Osteoblast (primary cell): ENCODE measurements at regions not wholly inside any gene's neighbourhood (a gene's known extent, or its start where the extent isn't known, plus 50 kb on each side); places are given as distances from the start of the nearest gene placed in this dataset.

Source experiments
- DNase-seq: peaks from one replicate; pipeline ENCODE4 v3.0.0; 2011; ENCODE audit warnings: low spot score, mixed read lengths; ENCODE audit not compliant: insufficient read length; ENCODE audit errors: missing footprints
- H2AFZ ChIP-seq: 2 replicates; pipeline ENCODE4 v1.6.0; 2011; ENCODE audit warnings: mild to moderate bottlenecking, low read length
- H3K27ac ChIP-seq: 2 replicates; pipeline ENCODE4 v1.5.1; 2011; ENCODE audit warnings: mild to moderate bottlenecking, low read depth, low read length, moderate library complexity
- H3K27me3 ChIP-seq: 2 replicates; pipeline ENCODE4 v1.6.0; 2012; ENCODE audit warnings: mild to moderate bottlenecking, control low read depth, inconsistent platforms, low read length, moderate library complexity; ENCODE audit not compliant: insufficient read depth
- H3K36me3 ChIP-seq: 2 replicates; pipeline ENCODE4 v1.5.1; 2011; ENCODE audit warnings: mild to moderate bottlenecking, low read length, control low read depth, moderate library complexity; ENCODE audit not compliant: insufficient read depth
- H3K4me1 ChIP-seq: 2 replicates; pipeline ENCODE4 v1.5.1; 2011; ENCODE audit warnings: mild to moderate bottlenecking, low read length, control low read depth, moderate library complexity; ENCODE audit not compliant: insufficient read depth
- H3K4me2 ChIP-seq: 2 replicates; pipeline ENCODE4 v1.6.0; 2011; ENCODE audit warnings: mild to moderate bottlenecking, low read length; ENCODE audit not compliant: insufficient read depth
- H3K4me3 ChIP-seq: fragments of 200-600 bp; sonication (generic); 3 replicates; pipeline ENCODE4 v1.5.1; 2012; ENCODE audit warnings: mild to moderate bottlenecking, low read length, inconsistent platforms; ENCODE audit not compliant: insufficient read depth
- H3K79me2 ChIP-seq: 2 replicates; pipeline ENCODE4 v1.6.0; 2012; ENCODE audit warnings: mild to moderate bottlenecking, low read length, control low read depth, inconsistent platforms; ENCODE audit not compliant: insufficient read depth
- H3K9me3 ChIP-seq: 2 replicates; pipeline ENCODE4 v1.5.1; 2011; ENCODE audit warnings: low read depth, low read length, control low read depth
- H4K20me1 ChIP-seq: 2 replicates; pipeline ENCODE4 v1.6.0; 2012; ENCODE audit warnings: mild to moderate bottlenecking, low read length, control low read depth; ENCODE audit not compliant: insufficient read depth
- CTCF ChIP-seq: IDR thresholded peaks from 2 replicates; pipeline ENCODE4 v1.5.1; 2011; ENCODE audit warnings: mild to moderate bottlenecking, low read depth, low read length, moderate library complexity; ENCODE audit errors: extremely low read depth

DNA sequence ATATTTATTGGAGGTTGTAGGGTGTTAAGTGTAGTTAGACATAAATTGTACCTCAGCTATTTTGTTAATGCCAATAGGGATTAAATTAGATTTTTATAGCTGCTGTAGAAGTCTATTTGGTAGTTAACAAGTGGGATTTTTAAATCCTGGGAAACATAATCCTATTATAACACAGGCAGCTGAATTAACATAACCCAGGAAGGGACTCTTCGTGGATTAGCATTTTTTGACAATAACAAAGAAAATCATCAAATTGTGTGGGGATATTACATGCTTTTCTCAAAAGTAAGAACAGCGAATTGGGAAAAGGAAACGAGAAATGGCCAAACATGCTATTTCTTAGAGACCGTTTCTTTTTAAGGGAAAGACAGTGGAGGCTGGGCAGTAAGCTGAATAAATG is 172.8 kb downstream of the ZIC5 start:
- no peak for DNase-seq
- no peak overlapping the region for H3K27ac ChIP-seq
- no peak overlapping the region for H2AFZ ChIP-seq
- no peaks in the 10 kb centered on the region for H4K20me1 ChIP-seq
- H3K4me2 ChIP-seq = no peak overlapping the region
- H3K27me3 ChIP-seq = no peaks in the 10 kb centered on the region
- H3K36me3 ChIP-seq = no peaks in the 10 kb centered on the region
- no peaks in the 10 kb centered on the region for H3K4me1 ChIP-seq
- no peaks in the 10 kb centered on the region for H3K9me3 ChIP-seq
- no peak for TF ChIP-seq CTCF
- H3K4me3 ChIP-seq = no peak overlapping the region
- no peaks in the 10 kb centered on the region for H3K79me2 ChIP-seq

- no peaks in the 10 kb centered on the region for H3K27me3 ChIP-seq
- no peak for TF ChIP-seq CTCF
- H3K4me2 ChIP-seq = no peak overlapping the region
- no peak overlapping the region for H2AFZ ChIP-seq
- no peaks in the 10 kb centered on the region for H3K9me3 ChIP-seq
- H3K27ac ChIP-seq = no peak overlapping the region
- H3K4me3 ChIP-seq = no peak overlapping the region
- H3K4me1 ChIP-seq = no peaks in the 10 kb centered on the region
- no peaks in the 10 kb centered on the region for H3K36me3 ChIP-seq
- H3K79me2 ChIP-seq = no peaks in the 10 kb centered on the region
- no peaks in the 10 kb centered on the region for H4K20me1 ChIP-seq
- DNase-seq = no peak
These were observed 173.9 kb downstream of the ZIC5 start for GRCh38 chr13:99797691-99798090.

DNA sequence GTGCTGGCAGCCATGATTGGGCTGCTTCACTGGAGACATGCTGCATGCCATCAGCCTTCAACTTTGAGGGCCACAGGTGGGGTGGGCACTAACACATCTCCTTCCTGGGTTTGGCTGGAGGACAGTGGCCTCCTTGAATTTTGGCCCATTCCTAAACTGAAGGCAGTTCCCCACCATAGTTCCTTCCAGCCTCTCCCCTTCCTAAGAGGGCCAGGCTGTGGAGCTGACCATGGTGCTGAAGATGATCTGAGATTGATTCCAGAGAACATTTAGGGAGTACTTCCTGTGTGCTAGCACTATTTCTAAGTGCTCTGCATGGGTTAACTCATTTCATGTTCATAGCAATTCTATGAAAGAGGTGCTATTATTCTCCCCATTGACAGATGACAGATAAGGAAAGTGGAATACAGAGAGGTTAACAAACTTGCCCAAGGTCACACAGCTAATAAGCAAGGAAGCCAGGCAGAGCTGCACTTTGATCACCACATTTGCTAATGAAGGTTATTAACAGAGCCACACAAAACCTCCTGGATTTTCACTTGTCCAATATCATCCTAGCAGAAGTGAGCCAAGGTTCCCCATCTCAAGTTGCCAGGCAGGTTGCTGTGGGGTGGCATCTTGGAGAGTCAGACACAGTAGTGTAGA is 175.3 kb downstream of the ZIC5 start:
- TF ChIP-seq CTCF = no peak
- H4K20me1 ChIP-seq = no peaks in the 10 kb centered on the region
- H3K27ac ChIP-seq = no peak overlapping the region
- H3K4me1 ChIP-seq = no peaks in the 10 kb centered on the region
- no peak overlapping the region for H2AFZ ChIP-seq
- no peaks in the 10 kb centered on the region for H3K36me3 ChIP-seq
- DNase-seq = no peak
- H3K27me3 ChIP-seq = no peaks in the 10 kb centered on the region
- no peak overlapping the region for H3K4me3 ChIP-seq
- no peaks in the 10 kb centered on the region for H3K79me2 ChIP-seq
- H3K9me3 ChIP-seq = no peaks in the 10 kb centered on the region
- H3K4me2 ChIP-seq = no peak overlapping the region

DNA sequence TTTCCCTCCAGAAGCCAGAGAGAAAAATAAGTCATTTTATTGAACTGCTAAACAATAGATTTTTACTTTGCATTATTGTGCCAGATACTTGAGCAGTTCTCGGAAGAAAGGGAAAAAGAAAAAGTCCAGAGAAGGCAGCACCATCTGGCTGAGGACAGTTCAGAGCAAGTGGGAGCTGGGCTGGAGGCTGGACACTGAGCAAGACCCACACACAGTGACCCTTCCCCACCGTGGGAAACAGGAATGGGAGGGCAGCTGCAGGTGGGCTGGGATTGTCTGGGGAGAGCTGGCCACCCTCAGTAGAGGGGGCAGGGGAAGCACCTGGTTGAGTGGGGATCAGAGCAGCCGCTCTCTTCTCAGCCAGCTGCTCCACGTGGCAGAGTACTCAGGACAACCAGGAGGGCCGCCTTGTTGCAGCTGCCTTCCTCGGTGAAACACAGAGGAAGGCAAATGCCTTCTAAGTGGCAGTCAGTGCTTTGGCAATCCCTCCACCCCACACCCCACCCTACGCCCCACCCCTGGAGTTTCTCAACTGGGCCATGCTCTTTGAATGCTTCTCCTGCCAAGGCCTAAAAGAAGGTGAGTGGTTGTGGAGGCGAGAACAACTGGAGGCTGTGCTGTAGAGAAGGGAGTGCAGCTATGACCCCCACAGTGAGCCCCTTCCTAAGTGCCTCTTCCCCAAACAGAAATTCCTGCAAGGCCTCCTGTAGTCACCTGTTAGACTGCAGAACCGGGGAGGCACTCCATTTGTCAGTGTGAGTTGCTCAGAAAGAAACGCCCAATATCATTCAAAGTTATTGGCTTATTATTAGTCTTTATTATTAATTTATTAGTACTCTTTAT is 179.3 kb downstream of the ZIC5 start:
- Histone ChIP-seq H3K27me3 (no peaks in the 10 kb centered on the region), H3K4me1 (no peaks in the 10 kb centered on the region), H3K4me2 (no peak overlapping the region), H3K36me3 (no peaks in the 10 kb centered on the region), H3K4me3 (no peak overlapping the region), H2AFZ (no peak overlapping the region), H3K27ac (no peak overlapping the region), H4K20me1 (no peaks in the 10 kb centered on the region), H3K79me2 (no peaks in the 10 kb centered on the region), H3K9me3 (no peaks in the 10 kb centered on the region)
- TF ChIP-seq CTCF = no peak
- no peak for DNase-seq
